Glutamatergic neuron (in vitro differentiated cells): ENCODE measurements at regions not wholly inside any gene's neighbourhood (a gene's known extent, or its start where the extent isn't known, plus 50 kb on each side); places are given as distances from the start of the nearest gene placed in this dataset.

Experiments used
- DNase-seq: peaks from one replicate; pipeline ENCODE4 v3.0.0; 2022
- H3K27ac Mint-ChIP-seq: one replicate; pipeline ENCODE4 v1.8.0; 2020; ENCODE audit warnings: mild to moderate bottlenecking, mixed read lengths, inconsistent platforms; ENCODE audit not compliant: unreplicated experiment
- H3K27me3 Mint-ChIP-seq: one replicate; pipeline ENCODE4 v1.8.0; 2020; ENCODE audit warnings: mild to moderate bottlenecking, moderate library complexity, mixed read lengths, inconsistent platforms; ENCODE audit not compliant: unreplicated experiment
- H3K36me3 Mint-ChIP-seq: one replicate; pipeline ENCODE4 v1.8.0; 2020; ENCODE audit warnings: mild to moderate bottlenecking, mixed read lengths, inconsistent platforms; ENCODE audit not compliant: unreplicated experiment
- H3K4me1 Mint-ChIP-seq: one replicate; pipeline ENCODE4 v1.8.0; 2020; ENCODE audit warnings: mild to moderate bottlenecking, low read depth, mixed read lengths, inconsistent platforms; ENCODE audit not compliant: unreplicated experiment
- H3K4me3 Mint-ChIP-seq: one replicate; pipeline ENCODE4 v1.8.0; 2020; ENCODE audit warnings: mild to moderate bottlenecking, mixed read lengths, inconsistent platforms; ENCODE audit not compliant: unreplicated experiment
- H3K9me3 Mint-ChIP-seq: one replicate; pipeline ENCODE4 v1.8.0; 2020; ENCODE audit warnings: mild to moderate bottlenecking, moderate library complexity, mixed read lengths, inconsistent platforms; ENCODE audit not compliant: unreplicated experiment
- CTCF ChIP-seq: fragments of 200-600 bp; sonication (generic); IDR thresholded peaks from one replicate; pipeline ENCODE4 v1.5.0; 2021; ENCODE audit not compliant: partially characterized antibody, unreplicated experiment

- Mint-ChIP-seq H3K27me3 (peaks cover 14% of the 10 kb centered on the region), H3K4me3 (no peak overlapping the region), H3K9me3 (peaks cover 7% of the 10 kb centered on the region), H3K27ac (no peak overlapping the region), H3K4me1 (no peaks in the 10 kb centered on the region), H3K36me3 (no peaks in the 10 kb centered on the region)
- TF ChIP-seq CTCF, result no peak
- no peak for DNase-seq
Observed at GRCh38 chr11:71188073-71188472, 64.3 kb downstream of the SHANK2 start.

- no peak for TF ChIP-seq CTCF
- Mint-ChIP-seq H3K27ac (no peak overlapping the region), H3K36me3 (no peaks in the 10 kb centered on the region), H3K9me3 (peaks cover 4% of the 10 kb centered on the region), H3K27me3 (peaks cover 14% of the 10 kb centered on the region), H3K4me1 (no peaks in the 10 kb centered on the region), H3K4me3 (no peak overlapping the region)
- no peak for DNase-seq
Observed at GRCh38 chr11:71186806-71187205, 65.6 kb downstream of the SHANK2 start.

- Mint-ChIP-seq H3K36me3 (no peaks in the 10 kb centered on the region), H3K4me3 (no peak overlapping the region), H3K27me3 (peaks cover 12% of the 10 kb centered on the region), H3K27ac (no peak overlapping the region), H3K9me3 (peaks cover 4% of the 10 kb centered on the region), H3K4me1 (no peaks in the 10 kb centered on the region)
- no peak for DNase-seq
- no peak for TF ChIP-seq CTCF
Observed at GRCh38 chr11:71185411-71185810, 67.0 kb downstream of the SHANK2 start.

- H3K27ac Mint-ChIP-seq, result no peak overlapping the region
- H3K4me1 Mint-ChIP-seq, result no peaks in the 10 kb centered on the region
- peaks cover 12% of the 10 kb centered on the region for H3K27me3 Mint-ChIP-seq
- H3K9me3 Mint-ChIP-seq, result peaks cover 4% of the 10 kb centered on the region
- no peaks in the 10 kb centered on the region for H3K36me3 Mint-ChIP-seq
- DNase-seq, result no peak
- H3K4me3 Mint-ChIP-seq, result no peak overlapping the region
- TF ChIP-seq CTCF, result no peak
Observed at GRCh38 chr11:71184421-71185210, 67.8 kb downstream of the SHANK2 start.

GRCh38 chr11:71183878-71184277 is 68.5 kb downstream of the SHANK2 start:
- DNase-seq, result no peak
- Mint-ChIP-seq H3K9me3 (peaks cover 1% of the 10 kb centered on the region), H3K4me3 (no peak overlapping the region), H3K4me1 (no peaks in the 10 kb centered on the region), H3K36me3 (no peaks in the 10 kb centered on the region), H3K27ac (no peak overlapping the region), H3K27me3 (peaks cover 12% of the 10 kb centered on the region)
- no peak for TF ChIP-seq CTCF
